ENCODE measurements at regions not wholly inside any gene's neighbourhood (a gene's known extent, or its start where the extent isn't known, plus 50 kb on each side); places are given as distances from the start of the nearest gene placed in this dataset.

DNA sequence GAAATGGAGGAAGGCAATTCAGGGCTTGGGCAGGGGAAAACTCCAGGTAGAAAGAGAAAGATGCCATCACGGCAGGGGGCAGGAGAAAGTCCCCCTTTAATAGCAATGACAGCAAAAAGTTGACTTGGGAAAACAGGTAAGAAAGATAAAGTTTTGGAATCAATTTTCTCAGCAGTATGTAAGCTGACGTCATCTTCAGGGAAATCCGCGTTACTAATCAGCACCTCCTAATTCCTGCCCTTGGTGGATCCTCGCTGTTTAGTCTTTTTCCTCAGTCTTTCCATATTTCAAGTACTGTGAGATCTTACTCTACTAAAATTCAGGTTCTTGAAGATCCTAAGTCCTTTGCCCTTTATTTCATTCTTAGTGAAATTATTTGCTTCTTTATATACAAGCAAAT lies 233.0 kb downstream of the MREG start:
- Mint-ChIP-seq H3K4me1 (no peaks in the 10 kb centered on the region), H3K27ac (no peak overlapping the region), H3K27me3 (peaks cover 11% of the 10 kb centered on the region), H3K9me3 (no peaks in the 10 kb centered on the region), H3K4me3 (no peak overlapping the region)
- no peak for DNase-seq
- no peak for ATAC-seq

DNA sequence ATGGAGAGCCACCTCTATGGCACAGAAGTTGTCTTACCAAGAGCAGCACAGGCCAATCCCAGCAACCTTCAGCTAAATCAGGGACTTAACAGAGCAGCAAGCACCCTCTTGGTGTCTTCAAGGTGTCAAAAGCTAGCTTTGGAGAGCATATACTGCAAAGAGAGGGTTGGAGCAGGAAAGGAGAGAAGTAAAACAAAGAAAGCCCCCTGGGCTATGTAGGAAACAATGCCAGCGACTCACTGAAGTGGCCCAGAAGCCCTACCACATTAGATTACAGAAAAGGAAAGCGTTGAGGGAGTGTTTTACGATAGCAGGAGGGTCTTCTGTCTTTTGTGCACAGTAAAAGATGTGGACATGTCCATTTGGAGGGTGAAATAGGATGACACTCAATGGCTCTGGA lies 233.4 kb downstream of the MREG start:
- ATAC-seq (peak; percentile 20), DNase-seq (no peak)
- H3K4me1 Mint-ChIP-seq: no peaks in the 10 kb centered on the region
- H3K27me3 Mint-ChIP-seq: peaks cover 11% of the 10 kb centered on the region
- H3K27ac Mint-ChIP-seq: no peak overlapping the region
- no peaks in the 10 kb centered on the region for H3K9me3 Mint-ChIP-seq
- H3K4me3 Mint-ChIP-seq: no peak overlapping the region

GRCh38 chr2:215777465-215778044 lies 235.8 kb downstream of the MREG start:
- Mint-ChIP-seq H3K4me3 (no peak overlapping the region), H3K4me1 (no peaks in the 10 kb centered on the region), H3K9me3 (no peaks in the 10 kb centered on the region), H3K27ac (no peak overlapping the region), H3K27me3 (peaks cover 11% of the 10 kb centered on the region)
- no peak for DNase-seq
- ATAC-seq: no peak

DNA sequence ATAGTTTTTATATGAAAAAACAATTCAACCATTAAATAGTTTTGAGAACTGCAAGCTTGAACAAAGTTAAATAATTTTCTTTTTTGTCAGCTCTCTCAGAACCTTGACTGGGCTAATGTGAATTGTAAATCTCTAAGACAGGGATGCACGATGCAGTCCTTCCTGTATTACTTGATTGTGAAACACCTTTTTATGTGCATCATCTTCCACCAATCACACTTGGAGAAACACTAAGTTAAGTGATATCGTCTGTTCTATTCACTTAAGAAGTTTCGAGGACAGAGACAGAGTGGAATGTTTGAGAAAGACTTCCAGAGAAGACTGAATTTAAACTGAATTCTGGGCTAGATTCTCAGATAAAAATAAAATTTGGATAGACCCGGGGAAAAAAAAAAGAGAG lies 238.2 kb downstream of the MREG start:
- DNase-seq: no peak
- H3K4me3 Mint-ChIP-seq: no peak overlapping the region
- H3K27me3 Mint-ChIP-seq: peaks cover 9% of the 10 kb centered on the region
- ATAC-seq: no peak
- H3K9me3 Mint-ChIP-seq: no peaks in the 10 kb centered on the region
- no peaks in the 10 kb centered on the region for H3K4me1 Mint-ChIP-seq
- no peak overlapping the region for H3K27ac Mint-ChIP-seq

DNA sequence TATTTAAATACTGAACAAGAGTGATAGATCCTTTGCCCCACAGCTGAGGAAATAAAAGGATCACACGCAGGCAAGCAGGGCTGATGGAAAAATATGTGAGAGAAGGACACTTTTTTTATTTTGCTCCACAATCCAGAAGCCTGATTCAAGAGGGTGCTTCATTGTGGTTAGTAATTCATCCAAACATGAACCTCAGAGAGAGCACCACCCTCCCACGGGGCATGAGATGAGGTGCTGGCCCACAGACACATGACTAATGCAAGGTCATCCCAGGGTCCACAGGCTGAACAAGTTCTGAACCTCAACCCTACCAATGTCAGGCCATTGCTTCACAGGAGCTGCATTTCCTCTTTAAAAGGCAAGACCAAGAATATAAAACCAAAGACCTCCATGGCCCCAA lies 239.6 kb downstream of the MREG start:
- no peaks in the 10 kb centered on the region for H3K4me1 Mint-ChIP-seq
- no peak overlapping the region for H3K27ac Mint-ChIP-seq
- H3K27me3 Mint-ChIP-seq: no peaks in the 10 kb centered on the region
- no peak overlapping the region for H3K4me3 Mint-ChIP-seq
- ATAC-seq (no peak), DNase-seq (no peak)
- no peaks in the 10 kb centered on the region for H3K9me3 Mint-ChIP-seq

DNA sequence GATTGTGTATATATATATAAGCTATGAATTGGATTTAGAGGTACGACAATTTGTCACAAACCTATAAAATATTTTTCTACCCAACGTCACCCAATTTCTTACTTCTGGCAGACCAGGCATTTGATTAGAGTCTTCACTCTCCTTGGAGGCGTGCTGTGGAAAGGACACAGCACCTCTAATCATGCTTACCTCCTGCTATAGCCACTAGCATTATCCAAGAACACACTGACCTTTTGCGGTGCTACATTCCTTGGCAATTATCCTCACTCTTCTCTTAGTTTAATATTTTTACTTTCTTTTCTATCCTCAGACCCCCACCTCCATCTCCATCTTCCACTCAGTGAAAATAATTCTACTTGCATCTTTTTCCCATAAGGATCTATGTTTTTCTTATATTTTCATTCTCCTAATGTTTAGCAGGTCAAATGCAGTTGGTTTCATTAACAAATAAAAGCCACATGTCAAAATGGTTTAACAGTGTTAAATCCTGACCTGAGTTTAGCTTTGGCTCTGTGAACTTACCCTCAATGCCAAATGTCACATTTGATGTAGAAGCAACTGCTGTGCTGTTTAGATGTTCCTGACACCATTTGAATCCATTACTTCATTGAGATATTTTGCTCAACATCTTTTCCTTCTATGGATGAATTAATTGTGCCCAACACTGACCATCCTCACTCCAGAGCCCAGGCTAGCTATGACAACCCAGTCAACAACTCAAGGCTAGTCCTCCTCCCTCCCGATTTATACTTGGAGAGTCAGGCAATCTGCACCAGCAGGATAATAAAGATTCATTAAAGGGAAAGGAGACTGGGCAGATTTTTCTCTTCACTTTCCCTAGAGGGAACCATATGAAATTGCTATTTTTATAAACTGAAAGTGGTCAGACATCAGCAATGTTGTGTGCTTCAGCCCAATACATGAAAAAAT lies 240.5 kb downstream of the MREG start:
- DNase-seq (no peak), ATAC-seq (no peak)
- Mint-ChIP-seq H3K9me3 (no peaks in the 10 kb centered on the region), H3K27me3 (peaks cover under 1% of the 10 kb centered on the region), H3K4me3 (no peak overlapping the region), H3K27ac (no peak overlapping the region), H3K4me1 (no peaks in the 10 kb centered on the region)

DNA sequence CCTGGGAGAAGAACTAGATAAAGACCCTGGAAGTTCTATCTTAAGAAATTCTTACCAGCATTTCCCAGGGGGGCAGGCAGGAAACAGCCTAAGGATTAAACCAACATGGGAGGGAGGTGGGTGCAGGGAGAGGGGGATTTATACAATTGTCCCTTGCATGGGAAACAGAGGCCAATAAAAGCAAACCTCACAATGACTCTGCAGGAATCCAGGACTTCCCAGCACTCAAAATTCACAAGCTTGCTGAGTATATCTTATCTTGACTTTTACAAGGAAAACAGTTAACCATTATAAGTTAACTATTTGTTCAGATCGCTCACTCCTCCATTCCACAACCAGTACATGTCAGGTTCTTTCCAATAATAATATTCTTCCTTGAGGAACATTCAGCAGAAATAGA lies 241.3 kb downstream of the MREG start:
- H3K9me3 Mint-ChIP-seq: no peaks in the 10 kb centered on the region
- no peaks in the 10 kb centered on the region for H3K4me1 Mint-ChIP-seq
- H3K27ac Mint-ChIP-seq: no peak overlapping the region
- no peak overlapping the region for H3K4me3 Mint-ChIP-seq
- H3K27me3 Mint-ChIP-seq: peaks cover 9% of the 10 kb centered on the region
- ATAC-seq: no peak
- DNase-seq: no peak

DNA sequence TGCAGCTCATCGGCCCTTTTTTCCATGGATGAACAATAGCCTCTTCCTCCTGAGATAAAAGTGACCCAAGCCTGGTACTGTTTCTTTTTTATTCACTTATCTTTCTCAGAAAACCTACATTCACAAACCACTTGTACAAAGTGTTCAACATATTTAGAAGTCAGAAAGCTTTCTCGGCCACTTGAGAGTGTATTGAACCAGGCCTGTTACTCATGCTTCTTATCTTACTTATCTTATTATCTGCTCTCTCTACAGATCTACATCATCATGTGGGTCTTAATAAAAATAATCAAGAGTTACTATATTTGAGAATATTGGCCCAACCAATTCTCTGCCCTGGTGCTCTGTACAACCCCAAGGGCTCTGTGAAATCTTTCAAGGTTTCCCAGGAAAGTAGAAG lies 242.1 kb downstream of the MREG start:
- Mint-ChIP-seq H3K4me1 (no peaks in the 10 kb centered on the region), H3K27me3 (peaks cover 9% of the 10 kb centered on the region), H3K4me3 (no peak overlapping the region), H3K27ac (no peak overlapping the region), H3K9me3 (no peaks in the 10 kb centered on the region)
- ATAC-seq (no peak), DNase-seq (no peak)

GRCh38 chr2:215770668-215771067 lies 242.7 kb downstream of the MREG start:
- H3K9me3 Mint-ChIP-seq: no peaks in the 10 kb centered on the region
- DNase-seq: no peak
- no peaks in the 10 kb centered on the region for H3K4me1 Mint-ChIP-seq
- H3K4me3 Mint-ChIP-seq: no peak overlapping the region
- no peak overlapping the region for H3K27ac Mint-ChIP-seq
- H3K27me3 Mint-ChIP-seq: peaks cover 14% of the 10 kb centered on the region
- ATAC-seq: no peak

DNA sequence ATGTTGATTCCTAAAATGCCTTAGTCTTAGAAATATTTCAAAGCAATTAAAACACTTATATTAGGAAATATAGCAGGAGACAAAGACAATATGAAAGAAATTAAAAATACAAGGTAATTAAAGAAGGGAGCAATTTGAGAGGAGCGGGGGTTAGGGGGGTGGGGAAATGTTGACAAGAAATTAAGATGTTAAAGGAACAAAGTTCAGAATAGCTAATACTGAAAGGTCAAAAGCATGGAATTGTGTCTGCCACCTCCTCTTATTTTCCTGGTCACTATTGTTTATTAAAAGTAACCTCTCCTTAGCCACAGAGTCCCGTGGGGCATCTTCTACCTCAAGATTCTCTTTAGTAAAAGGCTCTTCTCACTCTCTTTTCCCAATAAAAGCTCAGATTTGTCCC lies 244.1 kb downstream of the MREG start:
- Mint-ChIP-seq H3K27ac (no peak overlapping the region), H3K4me3 (no peak overlapping the region), H3K9me3 (no peaks in the 10 kb centered on the region), H3K4me1 (no peaks in the 10 kb centered on the region), H3K27me3 (peaks cover 16% of the 10 kb centered on the region)
- DNase-seq (no peak), ATAC-seq (no peak)

DNA sequence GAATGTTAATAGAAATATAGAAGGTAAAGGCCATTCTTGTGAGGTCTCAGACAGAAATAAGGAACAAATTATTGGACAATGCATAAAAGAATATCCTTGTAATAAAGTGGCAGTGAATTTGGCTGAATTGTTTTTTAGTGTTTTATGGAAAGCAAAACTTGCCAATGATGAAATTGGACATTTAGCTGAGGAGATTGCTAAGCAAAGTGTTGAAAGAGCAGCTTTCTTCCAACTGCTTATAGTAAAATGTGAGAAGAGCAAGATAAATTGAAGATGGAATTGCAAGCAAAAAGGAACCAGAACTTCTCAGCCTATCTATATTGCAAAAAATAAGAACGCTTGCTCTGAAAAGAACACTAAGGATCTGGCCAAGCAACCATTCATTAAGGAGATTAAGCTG lies 245.7 kb downstream of the MREG start:
- no peak overlapping the region for H3K27ac Mint-ChIP-seq
- H3K27me3 Mint-ChIP-seq: peaks cover 16% of the 10 kb centered on the region
- no peaks in the 10 kb centered on the region for H3K4me1 Mint-ChIP-seq
- no peak for ATAC-seq
- no peak for DNase-seq
- no peak overlapping the region for H3K4me3 Mint-ChIP-seq
- H3K9me3 Mint-ChIP-seq: no peaks in the 10 kb centered on the region

GRCh38 chr2:215765729-215766360 lies 247.5 kb downstream of the MREG start:
- Mint-ChIP-seq H3K4me3 (no peak overlapping the region), H3K27ac (peak overlapping the region in 1 of 2 donors; percentile 28), H3K4me1 (no peaks in the 10 kb centered on the region), H3K9me3 (no peaks in the 10 kb centered on the region), H3K27me3 (peaks cover 16% of the 10 kb centered on the region)
- DNase-seq (no peak), ATAC-seq (no peak)

DNA sequence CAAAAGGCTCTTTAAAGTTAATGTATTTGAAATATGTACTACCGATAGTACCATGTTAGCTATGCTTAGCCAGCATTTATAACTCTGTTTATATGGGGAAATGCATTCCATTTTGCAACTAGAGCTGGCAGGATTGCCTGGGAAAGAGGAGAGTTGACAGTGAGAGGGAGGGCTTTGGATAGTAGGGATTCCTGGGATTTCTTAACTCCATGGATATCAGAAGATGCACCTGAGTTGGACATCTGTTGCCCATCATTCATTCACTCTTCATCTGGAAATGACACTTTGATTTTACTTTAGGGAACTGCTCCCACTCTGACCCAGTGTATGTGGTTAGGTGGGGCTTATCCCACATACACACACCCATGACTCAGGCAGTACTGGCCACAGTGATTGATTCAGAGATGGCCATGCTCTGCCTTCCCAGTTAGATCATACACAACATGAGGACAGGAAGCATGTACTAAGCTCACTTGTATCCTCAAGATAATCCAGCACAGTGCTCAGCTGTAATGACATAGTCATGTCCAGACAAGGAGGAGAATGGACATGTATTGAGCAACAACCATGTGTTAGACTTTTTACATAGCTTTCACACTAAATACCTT lies 248.8 kb downstream of the MREG start:
- Mint-ChIP-seq H3K27ac (no peak overlapping the region), H3K9me3 (no peaks in the 10 kb centered on the region), H3K27me3 (peaks cover 16% of the 10 kb centered on the region), H3K4me3 (no peak overlapping the region), H3K4me1 (no peaks in the 10 kb centered on the region)
- no peak for DNase-seq
- ATAC-seq: no peak

DNA sequence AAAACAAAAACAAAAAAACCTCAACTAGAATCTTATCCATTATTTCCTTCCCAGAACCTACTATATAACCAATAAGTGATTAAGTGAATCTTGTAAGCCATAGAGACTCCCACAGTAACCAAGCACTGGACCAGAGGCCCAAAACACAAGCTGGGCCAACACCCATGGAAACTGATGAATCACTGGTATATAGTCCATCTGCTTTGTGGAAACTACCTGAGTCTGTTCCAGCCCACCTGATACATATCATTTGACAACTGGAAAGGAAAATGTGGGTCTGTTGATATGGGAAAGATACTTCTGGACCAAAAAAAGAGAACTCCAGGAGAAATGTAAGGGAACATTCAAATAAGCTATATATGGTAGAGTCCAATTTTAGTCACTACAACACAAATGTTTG lies 252.8 kb downstream of the MREG start:
- ATAC-seq (no peak), DNase-seq (no peak)
- Mint-ChIP-seq H3K4me3 (no peak overlapping the region), H3K27ac (no peak overlapping the region), H3K9me3 (no peaks in the 10 kb centered on the region), H3K4me1 (no peaks in the 10 kb centered on the region), H3K27me3 (peaks cover under 1% of the 10 kb centered on the region)

DNA sequence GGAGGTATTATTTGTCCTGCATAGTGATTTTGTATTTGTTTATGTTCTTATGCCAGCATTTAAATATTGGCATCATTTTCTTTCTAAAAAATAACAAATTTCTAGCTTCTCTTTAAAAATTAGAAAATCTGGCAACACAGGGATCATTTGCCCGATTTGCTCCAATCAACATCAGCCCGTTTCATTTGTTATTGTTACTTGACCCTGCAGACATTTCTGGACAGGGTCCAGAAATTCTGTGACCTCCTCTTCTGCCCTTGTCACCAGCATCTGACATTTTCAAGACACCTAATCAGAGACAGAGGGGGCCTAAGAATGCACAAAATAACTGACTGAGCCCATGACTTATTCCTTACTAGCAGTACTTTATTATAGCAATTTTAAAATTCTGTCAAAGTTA lies 253.3 kb downstream of the MREG start:
- no peaks in the 10 kb centered on the region for H3K4me1 Mint-ChIP-seq
- no peak for ATAC-seq
- no peak overlapping the region for H3K4me3 Mint-ChIP-seq
- H3K9me3 Mint-ChIP-seq: no peaks in the 10 kb centered on the region
- peaks cover 4% of the 10 kb centered on the region for H3K27me3 Mint-ChIP-seq
- no peak overlapping the region for H3K27ac Mint-ChIP-seq
- DNase-seq: no peak

GRCh38 chr2:215758691-215759090 lies 254.7 kb downstream of the MREG start:
- ATAC-seq (no peak), DNase-seq (no peak)
- peaks cover 16% of the 10 kb centered on the region for H3K27me3 Mint-ChIP-seq
- no peaks in the 10 kb centered on the region for H3K4me1 Mint-ChIP-seq
- no peak overlapping the region for H3K27ac Mint-ChIP-seq
- H3K4me3 Mint-ChIP-seq: no peak overlapping the region
- no peaks in the 10 kb centered on the region for H3K9me3 Mint-ChIP-seq

Data from stimulated activated naive CD8-positive, alpha-beta T cell treated with anti-CD3 and anti-CD28 coated beads, Interleukin-15, amount 100 ng/mL, for 72 hours (primary cell).